SK-N-MC (cell line): ENCODE measurements at regions not wholly inside any gene's neighbourhood (a gene's known extent, or its start where the extent isn't known, plus 50 kb on each side); places are given as distances from the start of the nearest gene placed in this dataset.

ENCODE experiments used
- EZH2 ChIP-seq: fragments of 200-600 bp; sonication (generic); IDR thresholded peaks from one replicate; pipeline ENCODE4 v1.6.1; 2017; ENCODE audit warnings: antibody characterized with exemption
- FOXP2 ChIP-seq: optimal IDR thresholded peaks from 2 replicates; pipeline ENCODE3; 2011; ENCODE audit warnings: mild to moderate bottlenecking, moderate library complexity; ENCODE audit not compliant: insufficient read depth; ENCODE audit errors: extremely low read length, control extremely low read depth
- POLR2AphosphoS5 ChIP-seq: IDR thresholded peaks from 2 replicates; pipeline ENCODE4 v1.6.1; 2012; ENCODE audit warnings: mild to moderate bottlenecking, low read depth, low read length, borderline replicate concordance

GRCh38 chr14:37723515-37723914 is 128.1 kb downstream of the TTC6 start:
- TF ChIP-seq POLR2AphosphoS5 (no peak), EZH2 (no peak), FOXP2 (no peak)
